Mesothelial cell of epicardium (in vitro differentiated cells): ENCODE measurements at regions not wholly inside any gene's neighbourhood (a gene's known extent, or its start where the extent isn't known, plus 50 kb on each side); places are given as distances from the start of the nearest gene placed in this dataset.

ENCODE experiments used
- DNase-seq, 2 experiments: peaks; one replicate each; pipeline ENCODE4 v3.0.0; 2021; ENCODE audit warnings: low spot score in 2 of 2; ENCODE audit not compliant: unreplicated experiment in 2 of 2
- H3K27ac Mint-ChIP-seq: 2 replicates; pipeline ENCODE4 v1.8.0; 2021; ENCODE audit warnings: mixed read lengths
- H3K27me3 Mint-ChIP-seq: 2 replicates; pipeline ENCODE4 v1.8.0; 2021; ENCODE audit warnings: low read depth, mixed read lengths
- H3K36me3 Mint-ChIP-seq: 2 replicates; pipeline ENCODE4 v1.8.0; 2021; ENCODE audit warnings: mixed read lengths
- H3K4me1 Mint-ChIP-seq: 2 replicates; pipeline ENCODE4 v1.8.0; 2021; ENCODE audit warnings: mixed read lengths
- H3K4me3 Mint-ChIP-seq: 2 replicates; pipeline ENCODE4 v1.8.0; 2021; ENCODE audit warnings: mild to moderate bottlenecking, moderate library complexity, mixed read lengths
- H3K9me3 Mint-ChIP-seq: 2 replicates; pipeline ENCODE4 v1.8.0; 2021; ENCODE audit warnings: mixed read lengths
- CTCF ChIP-seq: fragments of 200-600 bp; sonication (generic); IDR thresholded peaks from one replicate; pipeline ENCODE4 v1.5.0; 2021; ENCODE audit warnings: antibody characterized with exemption; ENCODE audit not compliant: unreplicated experiment

GRCh38 chr5:27700526-27700925 lies 662.1 kb upstream of the CDH9 start:
- peaks cover 2% of the 10 kb centered on the region for H3K36me3 Mint-ChIP-seq
- DNase-seq, result no peak
- no peak overlapping the region for H3K4me3 Mint-ChIP-seq
- peaks cover 1% of the 10 kb centered on the region for H3K9me3 Mint-ChIP-seq
- TF ChIP-seq CTCF, result no peak
- H3K4me1 Mint-ChIP-seq, result peaks cover 40% of the 10 kb centered on the region
- H3K27ac Mint-ChIP-seq, result no peak overlapping the region
- H3K27me3 Mint-ChIP-seq, result no peaks in the 10 kb centered on the region

- Mint-ChIP-seq H3K9me3 (peaks cover 33% of the 10 kb centered on the region), H3K4me1 (no peaks in the 10 kb centered on the region), H3K4me3 (no peak overlapping the region), H3K36me3 (peaks cover 11% of the 10 kb centered on the region), H3K27me3 (no peaks in the 10 kb centered on the region), H3K27ac (no peak overlapping the region)
- DNase-seq, result no peak
- TF ChIP-seq CTCF, result no peak
Measured at GRCh38 chr5:27682600-27682999, 644.2 kb upstream of the CDH9 start.

- no peak for DNase-seq
Measured at GRCh38 chr5:27652505-27652904, 614.1 kb upstream of the CDH9 start.

GRCh38 chr5:27639005-27639612 lies 600.7 kb upstream of the CDH9 start:
- Mint-ChIP-seq H3K36me3 (peaks cover 16% of the 10 kb centered on the region), H3K4me1 (no peaks in the 10 kb centered on the region), H3K4me3 (no peak overlapping the region), H3K9me3 (peaks cover 20% of the 10 kb centered on the region), H3K27ac (no peak overlapping the region), H3K27me3 (no peaks in the 10 kb centered on the region)
- no peak for TF ChIP-seq CTCF
- no peak for DNase-seq

More at GRCh38 chr5:27652505-27652904, 614.1 kb upstream of the CDH9 start:
- H3K27ac Mint-ChIP-seq, result no peak overlapping the region
- H3K27me3 Mint-ChIP-seq, result no peaks in the 10 kb centered on the region
- H3K4me1 Mint-ChIP-seq, result no peaks in the 10 kb centered on the region
- H3K9me3 Mint-ChIP-seq, result peaks cover 27% of the 10 kb centered on the region
- TF ChIP-seq CTCF, result no peak
- H3K36me3 Mint-ChIP-seq, result peaks cover 9% of the 10 kb centered on the region
- H3K4me3 Mint-ChIP-seq, result no peak overlapping the region

- Mint-ChIP-seq H3K4me1 (no peaks in the 10 kb centered on the region), H3K36me3 (peaks cover 4% of the 10 kb centered on the region), H3K27ac (no peak overlapping the region), H3K9me3 (peaks cover 17% of the 10 kb centered on the region), H3K4me3 (no peak overlapping the region), H3K27me3 (no peaks in the 10 kb centered on the region)
- DNase-seq, result no peak
- no peak for TF ChIP-seq CTCF
Measured at GRCh38 chr5:27619982-27620381, 581.6 kb upstream of the CDH9 start.

GRCh38 chr5:27612161-27612560 lies 573.8 kb upstream of the CDH9 start:
- peaks cover 6% of the 10 kb centered on the region for H3K4me1 Mint-ChIP-seq
- TF ChIP-seq CTCF, result no peak
- H3K9me3 Mint-ChIP-seq, result peaks cover 5% of the 10 kb centered on the region
- no peak overlapping the region for H3K4me3 Mint-ChIP-seq
- H3K27ac Mint-ChIP-seq, result peak overlapping the region; percentile 11
- peaks cover 1% of the 10 kb centered on the region for H3K36me3 Mint-ChIP-seq
- no peak for DNase-seq
- H3K27me3 Mint-ChIP-seq, result no peaks in the 10 kb centered on the region
